K562 (cell line): ENCODE measurements at regions not wholly inside any gene's neighbourhood (a gene's known extent, or its start where the extent isn't known, plus 50 kb on each side); places are given as distances from the start of the nearest gene placed in this dataset.

Experiments used
- BRF2 ChIP-seq: IDR thresholded peaks from 3 replicates; pipeline ENCODE4 v1.6.1; 2011; ENCODE audit warnings: borderline replicate concordance, mild to moderate bottlenecking; ENCODE audit not compliant: insufficient read length, insufficient read depth
- CBFB ChIP-seq: sonication (generic); formaldehyde crosslinking; IDR thresholded peaks from 2 replicates; pipeline ENCODE4 v1.4.0; 2020; ENCODE audit warnings: mild to moderate bottlenecking, missing genetic modification reagents
- CBX5 ChIP-seq: IDR thresholded peaks from 2 replicates; pipeline ENCODE4 v1.6.1; 2014; ENCODE audit warnings: low read depth, borderline replicate concordance
- CTCF ChIP-seq, 3 experiments: IDR thresholded peaks in 2 of 3; conservative IDR thresholded peaks in 1 of 3; 2 replicates each; pipeline ENCODE4 v1.5.1; 2011 to 2012; ENCODE audit warnings: low read length in 3 of 3, mild to moderate bottlenecking in 3 of 3, control low read depth in 2 of 3, improper control_type of control experiment in 1 of 3, inconsistent platforms in 1 of 3, low read depth in 1 of 3, mixed read lengths in 1 of 3, moderate library complexity in 1 of 3; ENCODE audit not compliant: insufficient read depth in 2 of 3
- EZH2 ChIP-seq: IDR thresholded peaks from 2 replicates; pipeline ENCODE4 v1.6.1; 2012; ENCODE audit warnings: low read depth, mild to moderate bottlenecking, inconsistent platforms, low read length, borderline replicate concordance
- FUS ChIP-seq: fragments of 200-400 bp; formaldehyde crosslinking; optimal IDR thresholded peaks from 2 replicates; pipeline ENCODE3; 2017; ENCODE audit warnings: low read depth, low read length
- MAFK ChIP-seq: IDR thresholded peaks from 2 replicates; pipeline ENCODE4 v1.6.1; 2011; ENCODE audit warnings: low read length, improper control_type of control experiment
- NCOA4 ChIP-seq: fragments of 450-650 bp; IDR thresholded peaks from 2 replicates; pipeline ENCODE4 v1.6.1; 2018; ENCODE audit warnings: mild to moderate bottlenecking; ENCODE audit not compliant: partially characterized antibody
- PHTF2 ChIP-seq: fragments of 250-450 bp; sonication (Bioruptor Pico); IDR thresholded peaks from 2 replicates; pipeline ENCODE4 v1.5.0; 2021; ENCODE audit warnings: mild to moderate bottlenecking
- PTRF ChIP-seq: fragments of 450-650 bp; IDR thresholded peaks from 2 replicates; pipeline ENCODE4 v1.6.1; 2016; ENCODE audit warnings: mild to moderate bottlenecking, missing genetic modification characterization, missing compliant biosample characterization
- TAF1 ChIP-seq: IDR thresholded peaks from 2 replicates; pipeline ENCODE4 v1.6.1; 2011; ENCODE audit warnings: mild to moderate bottlenecking, low read length, moderate library complexity; ENCODE audit not compliant: insufficient read depth, control insufficient read depth, severe bottlenecking; ENCODE audit errors: extremely low read depth
- U2AF1 ChIP-seq: fragments of 200-400 bp; formaldehyde crosslinking; optimal IDR thresholded peaks from 2 replicates; pipeline ENCODE3; 2017; ENCODE audit warnings: mild to moderate bottlenecking, low read depth, low read length, moderate library complexity
- TF ChIP-seq, protein P1 (sequence below): fragments of 450-650 bp; IDR thresholded peaks from 2 replicates; pipeline ENCODE4 v1.7.0; 2016; ENCODE audit warnings: borderline replicate concordance

DNA sequence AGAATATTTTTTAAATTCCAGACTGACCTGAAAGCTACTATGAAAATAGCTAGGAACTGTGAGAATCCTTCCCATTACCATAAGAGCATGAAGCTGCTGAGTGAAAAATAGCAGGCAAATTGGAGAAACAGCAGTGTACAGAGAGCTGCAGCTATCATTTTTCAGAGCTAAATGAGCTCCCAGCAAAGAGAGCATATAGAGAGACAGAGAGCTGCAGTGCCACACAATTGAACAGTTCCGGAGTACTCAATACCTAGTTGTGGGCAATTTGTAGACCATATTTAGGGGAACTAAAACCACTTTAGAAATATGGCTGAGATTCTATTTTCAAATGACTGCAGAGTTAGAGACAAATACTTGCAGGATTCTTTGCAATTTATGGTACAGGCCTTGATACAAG, 645.3 kb downstream of the STK39 start:
- TF ChIP-seq NCOA4 (no peak), EZH2 (no peak), CBFB (CRISPR knock-in tag) (no peak), U2AF1 (no peak), CTCF (IDR thresholded peaks at IDR 0.05 in 2 of 3, conservative IDR thresholded peaks at IDR 0.05 in 1 of 3; ENCODE audit: insufficient read depth in 2 of 3, low read depth in 1 of 3, low read length in 3 of 3) (no peak), BRF2 (no peak), FUS (no peak), TAF1 (no peak), MAFK (no peak), PTRF (tag) (no peak), CBX5 (no peak), PHTF2 (CRISPR knock-in tag) (no peak)
- TF ChIP-seq, protein P1, sequence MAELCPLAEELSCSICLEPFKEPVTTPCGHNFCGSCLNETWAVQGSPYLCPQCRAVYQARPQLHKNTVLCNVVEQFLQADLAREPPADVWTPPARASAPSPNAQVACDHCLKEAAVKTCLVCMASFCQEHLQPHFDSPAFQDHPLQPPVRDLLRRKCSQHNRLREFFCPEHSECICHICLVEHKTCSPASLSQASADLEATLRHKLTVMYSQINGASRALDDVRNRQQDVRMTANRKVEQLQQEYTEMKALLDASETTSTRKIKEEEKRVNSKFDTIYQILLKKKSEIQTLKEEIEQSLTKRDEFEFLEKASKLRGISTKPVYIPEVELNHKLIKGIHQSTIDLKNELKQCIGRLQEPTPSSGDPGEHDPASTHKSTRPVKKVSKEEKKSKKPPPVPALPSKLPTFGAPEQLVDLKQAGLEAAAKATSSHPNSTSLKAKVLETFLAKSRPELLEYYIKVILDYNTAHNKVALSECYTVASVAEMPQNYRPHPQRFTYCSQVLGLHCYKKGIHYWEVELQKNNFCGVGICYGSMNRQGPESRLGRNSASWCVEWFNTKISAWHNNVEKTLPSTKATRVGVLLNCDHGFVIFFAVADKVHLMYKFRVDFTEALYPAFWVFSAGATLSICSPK, result no peak
